OCI-LY7 (cell line): ENCODE measurements at regions not wholly inside any gene's neighbourhood (a gene's known extent, or its start where the extent isn't known, plus 50 kb on each side); places are given as distances from the start of the nearest gene placed in this dataset.

ENCODE experiments used
- EZH2phosphoT487 ChIP-seq: fragments of 200-600 bp; sonication (generic); IDR thresholded peaks from 2 replicates; pipeline ENCODE4 v1.6.1; 2018; ENCODE audit warnings: low read depth, borderline replicate concordance, mild to moderate bottlenecking, mixed run types, antibody characterized with exemption, low read length, moderate library complexity, mixed read lengths
- TF ChIP-seq, protein P1 (sequence below): fragments of 200-600 bp; sonication (generic); conservative IDR thresholded peaks from 2 replicates; pipeline ENCODE4 v1.5.1; 2014; ENCODE audit warnings: mild to moderate bottlenecking, antibody characterized with exemption, low read length, moderate library complexity, mixed read lengths

DNA sequence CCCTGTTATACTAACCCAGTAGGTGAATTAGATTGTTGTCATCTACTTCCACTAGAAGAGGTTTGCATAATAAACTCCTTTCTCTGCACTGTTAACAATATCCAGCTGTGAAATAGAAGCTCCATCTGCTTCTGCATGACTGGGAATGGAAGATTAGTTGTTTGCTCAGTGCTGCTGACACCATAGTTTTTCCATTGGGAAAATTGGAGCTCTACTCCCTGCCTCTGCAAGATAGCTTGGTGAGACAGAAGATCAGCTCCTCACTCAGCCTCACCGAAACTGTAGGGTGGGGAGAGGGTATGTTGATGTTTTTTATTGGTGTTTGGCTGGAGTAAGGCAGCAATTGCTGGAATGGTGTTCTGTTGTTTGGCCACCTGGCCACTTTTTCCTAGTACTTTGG, 331.6 kb upstream of the ADAMTS5 start:
- TF ChIP-seq EZH2phosphoT487 = no peak
- TF ChIP-seq, protein P1, sequence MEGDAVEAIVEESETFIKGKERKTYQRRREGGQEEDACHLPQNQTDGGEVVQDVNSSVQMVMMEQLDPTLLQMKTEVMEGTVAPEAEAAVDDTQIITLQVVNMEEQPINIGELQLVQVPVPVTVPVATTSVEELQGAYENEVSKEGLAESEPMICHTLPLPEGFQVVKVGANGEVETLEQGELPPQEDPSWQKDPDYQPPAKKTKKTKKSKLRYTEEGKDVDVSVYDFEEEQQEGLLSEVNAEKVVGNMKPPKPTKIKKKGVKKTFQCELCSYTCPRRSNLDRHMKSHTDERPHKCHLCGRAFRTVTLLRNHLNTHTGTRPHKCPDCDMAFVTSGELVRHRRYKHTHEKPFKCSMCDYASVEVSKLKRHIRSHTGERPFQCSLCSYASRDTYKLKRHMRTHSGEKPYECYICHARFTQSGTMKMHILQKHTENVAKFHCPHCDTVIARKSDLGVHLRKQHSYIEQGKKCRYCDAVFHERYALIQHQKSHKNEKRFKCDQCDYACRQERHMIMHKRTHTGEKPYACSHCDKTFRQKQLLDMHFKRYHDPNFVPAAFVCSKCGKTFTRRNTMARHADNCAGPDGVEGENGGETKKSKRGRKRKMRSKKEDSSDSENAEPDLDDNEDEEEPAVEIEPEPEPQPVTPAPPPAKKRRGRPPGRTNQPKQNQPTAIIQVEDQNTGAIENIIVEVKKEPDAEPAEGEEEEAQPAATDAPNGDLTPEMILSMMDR = no peak
